ENCODE measurements at regions not wholly inside any gene's neighbourhood (a gene's known extent, or its start where the extent isn't known, plus 50 kb on each side); places are given as distances from the start of the nearest gene placed in this dataset.

- Histone ChIP-seq H3K4me3 (ENCODE audit: low read length in 3 of 3) (no peak overlapping the region), H3K27ac (ENCODE audit: low read depth in 2 of 2, low read length in 2 of 2) (no peak overlapping the region), H3K27me3 (ENCODE audit: control insufficient read depth, insufficient read depth, low read length) (no peaks in the 10 kb centered on the region), H3K4me1 (ENCODE audit: control insufficient read depth in 2 of 3, insufficient read depth in 2 of 3, low read depth in 1 of 3, low read length in 3 of 3) (peaks cover 0 to 3% (median 0%) of the 10 kb centered on the region in 3 donors), H3K9me3 (ENCODE audit: control insufficient read depth in 2 of 3, insufficient read depth in 1 of 3, low read length in 3 of 3) (no peaks in the 10 kb centered on the region), H3K9ac (ENCODE audit: low read length in 3 of 3) (no peak overlapping the region), H3K36me3 (ENCODE audit: control insufficient read depth in 2 of 3, insufficient read depth in 3 of 3, low read length in 3 of 3) (no peaks in the 10 kb centered on the region)
- TF ChIP-seq CTCF (IDR thresholded peaks at IDR 0.05; ENCODE audit: borderline replicate concordance, extremely low read depth, insufficient read depth): no peak
- intact Hi-C loops (cut with DNase I): no loop called here
- FAIRE-seq (no peak), DNase-seq (peak in 1 of 5 donors; percentile 2)
Measured at GRCh38 chr2:179348906-179349305, 84.3 kb upstream of the SESTD1 start.

- Histone ChIP-seq H3K27me3 (ENCODE audit: control insufficient read depth, insufficient read depth, low read length) (no peaks in the 10 kb centered on the region), H3K4me1 (ENCODE audit: control insufficient read depth in 2 of 3, insufficient read depth in 2 of 3, low read depth in 1 of 3, low read length in 3 of 3) (peaks cover 0 to 3% (median 0%) of the 10 kb centered on the region in 3 donors), H3K36me3 (ENCODE audit: control insufficient read depth in 2 of 3, insufficient read depth in 3 of 3, low read length in 3 of 3) (no peaks in the 10 kb centered on the region), H3K4me3 (ENCODE audit: low read length in 3 of 3) (no peak overlapping the region), H3K9me3 (ENCODE audit: control insufficient read depth in 2 of 3, insufficient read depth in 1 of 3, low read length in 3 of 3) (no peaks in the 10 kb centered on the region), H3K9ac (ENCODE audit: low read length in 3 of 3) (no peak overlapping the region), H3K27ac (ENCODE audit: low read depth in 2 of 2, low read length in 2 of 2) (no peak overlapping the region)
- DNase-seq (peak in 1 of 5 donors; percentile 3), FAIRE-seq (no peak)
- no peak for TF ChIP-seq CTCF (IDR thresholded peaks at IDR 0.05; ENCODE audit: borderline replicate concordance, extremely low read depth, insufficient read depth)
- intact Hi-C loops (cut with DNase I): no loop called here
Measured at GRCh38 chr2:179344970-179345369, 80.3 kb upstream of the SESTD1 start.

GRCh38 chr2:179344280-179344964 is 79.8 kb upstream of the SESTD1 start:
- no peak for FAIRE-seq
- H3K27me3 ChIP-seq (ENCODE audit: control insufficient read depth, insufficient read depth, low read length): no peaks in the 10 kb centered on the region
- H3K9me3 ChIP-seq (ENCODE audit: control insufficient read depth in 2 of 3, insufficient read depth in 1 of 3, low read length in 3 of 3): no peaks in the 10 kb centered on the region
- H3K27ac ChIP-seq (ENCODE audit: low read depth in 2 of 2, low read length in 2 of 2): no peak overlapping the region
- intact Hi-C loops (cut with DNase I): no loop called here
- H3K36me3 ChIP-seq (ENCODE audit: control insufficient read depth in 2 of 3, insufficient read depth in 3 of 3, low read length in 3 of 3): no peaks in the 10 kb centered on the region
- H3K9ac ChIP-seq (ENCODE audit: low read length in 3 of 3): no peak overlapping the region
- H3K4me1 ChIP-seq (ENCODE audit: control insufficient read depth in 2 of 3, insufficient read depth in 2 of 3, low read depth in 1 of 3, low read length in 3 of 3): peaks cover 0 to 3% (median 0%) of the 10 kb centered on the region in 3 donors
- TF ChIP-seq CTCF (IDR thresholded peaks at IDR 0.05; ENCODE audit: borderline replicate concordance, extremely low read depth, insufficient read depth): no peak
- no peak overlapping the region for H3K4me3 ChIP-seq (ENCODE audit: low read length in 3 of 3)
- peak in 2 of 5 donors; percentile 6 to 8 for DNase-seq

GRCh38 chr2:179343945-179344279 is 79.3 kb upstream of the SESTD1 start:
- no peak for TF ChIP-seq CTCF (IDR thresholded peaks at IDR 0.05; ENCODE audit: borderline replicate concordance, extremely low read depth, insufficient read depth)
- Histone ChIP-seq H3K9ac (ENCODE audit: low read length in 3 of 3) (no peak overlapping the region), H3K4me1 (ENCODE audit: control insufficient read depth in 2 of 3, insufficient read depth in 2 of 3, low read depth in 1 of 3, low read length in 3 of 3) (peaks cover 0 to 3% (median 0%) of the 10 kb centered on the region in 3 donors), H3K9me3 (ENCODE audit: control insufficient read depth in 2 of 3, insufficient read depth in 1 of 3, low read length in 3 of 3) (no peaks in the 10 kb centered on the region), H3K36me3 (ENCODE audit: control insufficient read depth in 2 of 3, insufficient read depth in 3 of 3, low read length in 3 of 3) (no peaks in the 10 kb centered on the region), H3K27ac (ENCODE audit: low read depth in 2 of 2, low read length in 2 of 2) (no peak overlapping the region), H3K4me3 (ENCODE audit: low read length in 3 of 3) (no peak overlapping the region), H3K27me3 (ENCODE audit: control insufficient read depth, insufficient read depth, low read length) (no peaks in the 10 kb centered on the region)
- FAIRE-seq (no peak), DNase-seq (no peak)
- intact Hi-C loops (cut with DNase I): no loop called here
